ENCODE measurements at regions not wholly inside any gene's neighbourhood (a gene's known extent, or its start where the extent isn't known, plus 50 kb on each side); places are given as distances from the start of the nearest gene placed in this dataset.

DNA sequence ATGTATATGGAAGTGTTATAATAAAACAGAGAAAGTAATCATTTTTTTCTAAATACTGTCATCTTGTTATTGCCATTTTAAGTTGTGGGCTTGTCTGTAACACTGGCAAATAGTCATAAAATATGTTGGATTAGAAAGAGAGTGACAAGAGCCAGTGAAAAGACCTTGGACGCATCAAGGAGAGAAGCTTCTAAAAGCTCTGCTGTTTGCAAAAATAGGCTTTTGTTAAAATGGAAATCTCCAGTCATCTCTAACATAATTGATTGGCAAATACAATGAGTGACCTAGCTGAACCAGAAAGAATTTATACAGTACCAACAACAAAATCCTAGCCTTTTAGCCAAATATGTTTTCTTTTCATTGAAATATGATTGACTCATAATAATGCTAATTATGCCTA, 245.8 kb upstream of the RMST start:
- no peak overlapping the region for H3K27ac Mint-ChIP-seq
- H3K27me3 Mint-ChIP-seq (ENCODE audit: low read depth in 3 of 3): peaks cover 0 to 2% (median 0%) of the 10 kb centered on the region in 3 donors
- Histone ChIP-seq H4K20me1 (ENCODE audit: insufficient read depth, low read length) (no peaks in the 10 kb centered on the region), H3K4me3 (replicated peaks in 1 of 3; ENCODE audit: low read depth in 2 of 3, low read length in 3 of 3) (no peak overlapping the region), H3K4me1 (ENCODE audit: control insufficient read depth in 1 of 2, insufficient read depth in 2 of 2, low read length in 2 of 2) (no peaks in the 10 kb centered on the region), H3K9me3 (replicated peaks in 1 of 2; ENCODE audit: control insufficient read depth in 1 of 2, insufficient read depth in 1 of 2, low read length in 2 of 2) (no peaks in the 10 kb centered on the region), H3K9ac (ENCODE audit: insufficient read depth, low read length, poor library complexity, severe bottlenecking) (no peak overlapping the region), H3K36me3 (replicated peaks in 1 of 2; ENCODE audit: control insufficient read depth in 1 of 2, insufficient read depth in 2 of 2, low read length in 2 of 2) (no peaks in the 10 kb centered on the region), H3K79me2 (ENCODE audit: insufficient read depth, low read length) (no peaks in the 10 kb centered on the region), H3K4me2 (replicated peaks; ENCODE audit: extremely low read depth, low read length, poor library complexity, severe bottlenecking) (no peak overlapping the region), H3K27me3 (ENCODE audit: control insufficient read depth in 2 of 2, insufficient read depth in 2 of 2, low read length in 2 of 2) (no peaks in the 10 kb centered on the region), H2AFZ (ENCODE audit: insufficient read depth, low read depth, low read length, poor library complexity, severe bottlenecking) (no peak overlapping the region), H3K27ac (ENCODE audit: low read depth in 1 of 2, low read length in 2 of 2) (no peak overlapping the region)
- H3K36me3 Mint-ChIP-seq: no peaks in the 10 kb centered on the region
- TF ChIP-seq, protein P1, sequence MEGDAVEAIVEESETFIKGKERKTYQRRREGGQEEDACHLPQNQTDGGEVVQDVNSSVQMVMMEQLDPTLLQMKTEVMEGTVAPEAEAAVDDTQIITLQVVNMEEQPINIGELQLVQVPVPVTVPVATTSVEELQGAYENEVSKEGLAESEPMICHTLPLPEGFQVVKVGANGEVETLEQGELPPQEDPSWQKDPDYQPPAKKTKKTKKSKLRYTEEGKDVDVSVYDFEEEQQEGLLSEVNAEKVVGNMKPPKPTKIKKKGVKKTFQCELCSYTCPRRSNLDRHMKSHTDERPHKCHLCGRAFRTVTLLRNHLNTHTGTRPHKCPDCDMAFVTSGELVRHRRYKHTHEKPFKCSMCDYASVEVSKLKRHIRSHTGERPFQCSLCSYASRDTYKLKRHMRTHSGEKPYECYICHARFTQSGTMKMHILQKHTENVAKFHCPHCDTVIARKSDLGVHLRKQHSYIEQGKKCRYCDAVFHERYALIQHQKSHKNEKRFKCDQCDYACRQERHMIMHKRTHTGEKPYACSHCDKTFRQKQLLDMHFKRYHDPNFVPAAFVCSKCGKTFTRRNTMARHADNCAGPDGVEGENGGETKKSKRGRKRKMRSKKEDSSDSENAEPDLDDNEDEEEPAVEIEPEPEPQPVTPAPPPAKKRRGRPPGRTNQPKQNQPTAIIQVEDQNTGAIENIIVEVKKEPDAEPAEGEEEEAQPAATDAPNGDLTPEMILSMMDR (IDR thresholded peaks at IDR 0.05): no peak
- peaks cover 0 to 7% (median 1%) of the 10 kb centered on the region in 7 donors for H3K9me3 Mint-ChIP-seq
- H3K4me3 Mint-ChIP-seq: no peak overlapping the region
- no peak for DNase-seq
- intact Hi-C loops (cut with micrococcal nuclease): no loop called here
- no CpG with 5 or more reads among the region's 1 CpG for WGBS (ENCODE audit: insufficient coverage)
- H3K4me1 Mint-ChIP-seq: no peaks in the 10 kb centered on the region

DNA sequence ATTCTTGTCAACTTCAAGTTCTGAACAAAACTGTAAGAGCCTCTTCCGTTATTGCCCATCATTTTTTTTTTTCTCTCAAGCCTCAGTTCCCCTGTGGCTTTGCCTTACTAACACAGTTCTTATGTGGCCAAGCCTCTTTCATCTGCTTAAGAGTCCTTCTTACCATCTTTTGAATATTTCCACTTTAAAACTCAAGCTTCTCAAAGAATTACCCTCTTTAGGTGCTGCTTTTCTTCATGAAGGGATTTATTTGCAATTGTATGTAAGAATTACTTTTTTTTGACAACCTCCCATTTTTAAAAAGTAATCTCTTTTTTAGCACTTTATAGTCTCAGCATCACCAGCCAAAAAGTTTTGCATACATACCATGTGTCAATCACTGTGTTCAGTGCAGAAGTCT, 240.2 kb upstream of the RMST start:
- no peaks in the 10 kb centered on the region for H3K36me3 ChIP-seq (replicated peaks in 1 of 2; ENCODE audit: control insufficient read depth in 1 of 2, insufficient read depth in 2 of 2, low read length in 2 of 2)
- H2AFZ ChIP-seq (ENCODE audit: insufficient read depth, low read depth, low read length, poor library complexity, severe bottlenecking): no peak overlapping the region
- DNase-seq: no peak
- H3K9me3 ChIP-seq (replicated peaks in 1 of 2; ENCODE audit: control insufficient read depth in 1 of 2, insufficient read depth in 1 of 2, low read length in 2 of 2): no peaks in the 10 kb centered on the region
- H3K27ac ChIP-seq (ENCODE audit: low read depth in 1 of 2, low read length in 2 of 2): no peak overlapping the region
- H3K27me3 ChIP-seq (ENCODE audit: control insufficient read depth in 2 of 2, insufficient read depth in 2 of 2, low read length in 2 of 2): no peaks in the 10 kb centered on the region
- H3K79me2 ChIP-seq (ENCODE audit: insufficient read depth, low read length): no peaks in the 10 kb centered on the region
- WGBS (ENCODE audit: insufficient coverage): 86% methylated on average over 1 of the region's 1 CpG
- Mint-ChIP-seq H3K4me1 (no peaks in the 10 kb centered on the region), H3K4me3 (no peak overlapping the region), H3K36me3 (no peaks in the 10 kb centered on the region), H3K27ac (no peak overlapping the region), H3K9me3 (peaks cover 0 to 10% (median under 1%) of the 10 kb centered on the region in 7 donors), H3K27me3 (ENCODE audit: low read depth in 3 of 3) (no peaks in the 10 kb centered on the region)
- intact Hi-C loops (cut with micrococcal nuclease): no loop called here
- no peak overlapping the region for H3K9ac ChIP-seq (ENCODE audit: insufficient read depth, low read length, poor library complexity, severe bottlenecking)
- TF ChIP-seq, protein P1 (IDR thresholded peaks at IDR 0.05): no peak
- H4K20me1 ChIP-seq (ENCODE audit: insufficient read depth, low read length): no peaks in the 10 kb centered on the region
- H3K4me1 ChIP-seq (ENCODE audit: control insufficient read depth in 1 of 2, insufficient read depth in 2 of 2, low read length in 2 of 2): no peaks in the 10 kb centered on the region
- no peak overlapping the region for H3K4me2 ChIP-seq (replicated peaks; ENCODE audit: extremely low read depth, low read length, poor library complexity, severe bottlenecking)
- no peak overlapping the region for H3K4me3 ChIP-seq (replicated peaks in 1 of 3; ENCODE audit: low read depth in 2 of 3, low read length in 3 of 3)
